ENCODE measurements at regions not wholly inside any gene's neighbourhood (a gene's known extent, or its start where the extent isn't known, plus 50 kb on each side); places are given as distances from the start of the nearest gene placed in this dataset.
"Not testable (repeated sequence)": the region's sequence is repeated elsewhere in the genome, so short reads cannot be mapped to it uniquely, and the experiment has no call there.

DNA sequence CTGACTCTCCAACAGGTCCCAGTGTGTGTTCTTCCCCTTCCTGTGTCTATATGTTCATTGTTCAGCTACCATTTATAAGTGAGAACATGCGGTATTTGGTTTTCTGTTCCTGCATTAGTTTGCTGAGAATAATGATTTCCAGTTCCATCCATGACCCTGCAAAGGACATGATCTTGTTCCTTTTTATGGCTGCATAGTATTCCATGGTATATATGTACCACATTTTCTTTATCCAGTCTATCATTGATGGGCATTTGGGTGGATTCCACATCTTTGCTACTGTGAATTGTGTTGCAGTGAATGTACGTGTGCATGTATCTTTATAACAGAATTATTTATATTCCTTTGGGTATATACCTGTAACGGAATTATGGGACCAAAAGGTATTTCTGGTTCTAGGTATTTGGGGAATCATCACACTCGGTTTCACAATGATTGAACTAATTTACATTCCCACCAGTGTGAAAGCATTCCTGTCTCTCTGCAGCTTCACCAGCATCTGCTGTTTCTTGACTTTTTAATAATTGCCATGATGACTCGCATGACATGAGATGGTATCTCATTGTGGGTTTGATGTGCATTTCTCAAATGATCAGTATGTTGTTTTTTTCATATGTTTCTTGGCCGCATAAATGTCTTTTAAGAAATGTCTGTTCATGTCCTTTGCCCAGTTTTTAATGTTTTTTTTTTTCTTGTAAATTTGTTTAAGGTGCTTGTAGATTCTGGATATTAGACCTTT lies 60.2 kb downstream of the LSMEM1 start:
- no peak overlapping the region for H3K4me3 ChIP-seq

DNA sequence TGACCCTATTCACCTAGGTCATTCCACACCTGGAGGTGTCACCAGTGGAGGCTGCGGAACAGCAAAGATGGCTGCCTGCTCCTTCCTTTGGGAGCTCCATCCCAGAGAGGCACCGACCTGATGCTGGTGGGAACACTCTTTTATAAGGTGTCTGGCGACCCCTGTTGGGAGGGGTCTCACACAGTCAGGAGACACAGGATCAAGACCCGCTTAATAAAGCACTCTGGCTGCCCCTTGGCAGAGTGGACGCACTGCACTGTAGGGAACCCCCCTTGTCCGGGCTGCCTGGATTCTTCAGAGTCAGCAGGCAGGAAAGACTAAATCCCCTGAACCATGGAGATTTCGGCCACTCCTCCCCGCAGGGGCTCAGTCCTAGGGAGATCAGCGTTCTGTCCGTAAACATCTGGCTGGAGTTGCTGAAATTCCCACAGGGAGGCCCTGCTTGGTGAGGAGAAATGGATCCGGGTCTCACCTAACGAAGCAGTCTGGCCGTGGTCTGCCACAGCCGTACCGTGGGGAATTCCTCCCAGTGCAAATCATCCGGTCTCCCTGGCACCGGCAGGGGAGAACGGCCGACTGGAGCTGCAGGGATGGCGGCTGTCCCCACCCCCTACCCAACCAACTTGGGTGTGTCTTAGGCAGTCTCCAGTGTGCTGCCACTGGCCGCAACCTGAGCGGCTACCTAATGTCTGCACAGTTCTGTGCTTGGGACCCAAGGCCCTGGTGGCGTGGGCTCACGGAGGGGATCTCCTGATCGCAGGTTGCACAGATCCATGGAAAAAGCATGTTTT lies 66.1 kb downstream of the LSMEM1 start:
- no peak for ATAC-seq
- peaks cover 9% of the 10 kb centered on the region for H3K27me3 ChIP-seq
- H3K4me3 ChIP-seq: no peak overlapping the region
- no peaks in the 10 kb centered on the region for H3K4me1 ChIP-seq
- no peak overlapping the region for H3K27ac ChIP-seq
- TF ChIP-seq POLR2A (IDR thresholded peaks at IDR 0.05) (no peak), EP300 (IDR thresholded peaks at IDR 0.05) (no peak), POLR2AphosphoS5 (IDR thresholded peaks at IDR 0.05) (no peak)
- TF ChIP-seq, protein P1, sequence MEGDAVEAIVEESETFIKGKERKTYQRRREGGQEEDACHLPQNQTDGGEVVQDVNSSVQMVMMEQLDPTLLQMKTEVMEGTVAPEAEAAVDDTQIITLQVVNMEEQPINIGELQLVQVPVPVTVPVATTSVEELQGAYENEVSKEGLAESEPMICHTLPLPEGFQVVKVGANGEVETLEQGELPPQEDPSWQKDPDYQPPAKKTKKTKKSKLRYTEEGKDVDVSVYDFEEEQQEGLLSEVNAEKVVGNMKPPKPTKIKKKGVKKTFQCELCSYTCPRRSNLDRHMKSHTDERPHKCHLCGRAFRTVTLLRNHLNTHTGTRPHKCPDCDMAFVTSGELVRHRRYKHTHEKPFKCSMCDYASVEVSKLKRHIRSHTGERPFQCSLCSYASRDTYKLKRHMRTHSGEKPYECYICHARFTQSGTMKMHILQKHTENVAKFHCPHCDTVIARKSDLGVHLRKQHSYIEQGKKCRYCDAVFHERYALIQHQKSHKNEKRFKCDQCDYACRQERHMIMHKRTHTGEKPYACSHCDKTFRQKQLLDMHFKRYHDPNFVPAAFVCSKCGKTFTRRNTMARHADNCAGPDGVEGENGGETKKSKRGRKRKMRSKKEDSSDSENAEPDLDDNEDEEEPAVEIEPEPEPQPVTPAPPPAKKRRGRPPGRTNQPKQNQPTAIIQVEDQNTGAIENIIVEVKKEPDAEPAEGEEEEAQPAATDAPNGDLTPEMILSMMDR (IDR thresholded peaks at IDR 0.05): no peak
- H3K36me3 ChIP-seq: no peaks in the 10 kb centered on the region
- H3K9me3 ChIP-seq: no peaks in the 10 kb centered on the region
- WGBS, 2 donors (ENCODE audit: low coverage in 1 of 2): no CpG with 5 or more reads among the region's 25 CpGs

More for the DNA sequence above, 60.2 kb downstream of the LSMEM1 start:
- TF ChIP-seq, protein P1 (IDR thresholded peaks at IDR 0.05): no peak
- TF ChIP-seq POLR2A (IDR thresholded peaks at IDR 0.05) (no peak), POLR2AphosphoS5 (IDR thresholded peaks at IDR 0.05) (no peak), EP300 (IDR thresholded peaks at IDR 0.05) (no peak)
- Histone ChIP-seq H3K36me3 (no peaks in the 10 kb centered on the region), H3K27ac (no peak overlapping the region), H3K9me3 (no peaks in the 10 kb centered on the region), H3K4me1 (no peaks in the 10 kb centered on the region), H3K27me3 (no peaks in the 10 kb centered on the region)
- WGBS, 2 donors (ENCODE audit: low coverage in 1 of 2): 90 to 92% methylated on average over 6 of the region's 6 CpGs
- ATAC-seq: no peak

DNA sequence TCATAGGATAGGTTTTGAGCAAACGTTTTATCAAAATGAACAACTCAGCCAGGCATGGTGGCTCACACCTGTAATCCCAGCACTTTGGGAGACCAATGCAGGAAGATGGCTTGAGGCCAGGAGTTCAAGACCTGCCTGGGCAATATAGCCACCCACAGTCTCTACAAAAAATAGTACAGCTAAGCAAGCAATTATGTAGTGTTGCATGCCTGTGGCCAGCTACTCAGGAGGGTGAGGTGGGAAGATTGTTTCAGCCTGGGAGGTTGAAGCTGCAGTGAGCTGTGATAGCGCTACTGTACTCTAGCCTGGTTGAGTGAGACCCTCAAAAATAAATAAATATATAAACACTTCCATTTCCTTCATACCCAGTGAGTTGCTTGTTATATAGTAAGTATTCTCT lies 67.1 kb downstream of the LSMEM1 start:
- no peak overlapping the region for H3K4me3 ChIP-seq
- H3K4me1 ChIP-seq: no peaks in the 10 kb centered on the region
- no peak overlapping the region for H3K27ac ChIP-seq
- TF ChIP-seq EP300 (IDR thresholded peaks at IDR 0.05) (no peak), POLR2AphosphoS5 (IDR thresholded peaks at IDR 0.05) (no peak), POLR2A (IDR thresholded peaks at IDR 0.05) (no peak)
- TF ChIP-seq, protein P1 (IDR thresholded peaks at IDR 0.05): no peak
- H3K9me3 ChIP-seq: no peaks in the 10 kb centered on the region
- H3K36me3 ChIP-seq: no peaks in the 10 kb centered on the region
- H3K27me3 ChIP-seq: peaks cover 9% of the 10 kb centered on the region
- WGBS, 2 donors (ENCODE audit: low coverage in 1 of 2): 83 to 88% methylated on average over 2 of the region's 2 CpGs
- no peak for ATAC-seq

DNA sequence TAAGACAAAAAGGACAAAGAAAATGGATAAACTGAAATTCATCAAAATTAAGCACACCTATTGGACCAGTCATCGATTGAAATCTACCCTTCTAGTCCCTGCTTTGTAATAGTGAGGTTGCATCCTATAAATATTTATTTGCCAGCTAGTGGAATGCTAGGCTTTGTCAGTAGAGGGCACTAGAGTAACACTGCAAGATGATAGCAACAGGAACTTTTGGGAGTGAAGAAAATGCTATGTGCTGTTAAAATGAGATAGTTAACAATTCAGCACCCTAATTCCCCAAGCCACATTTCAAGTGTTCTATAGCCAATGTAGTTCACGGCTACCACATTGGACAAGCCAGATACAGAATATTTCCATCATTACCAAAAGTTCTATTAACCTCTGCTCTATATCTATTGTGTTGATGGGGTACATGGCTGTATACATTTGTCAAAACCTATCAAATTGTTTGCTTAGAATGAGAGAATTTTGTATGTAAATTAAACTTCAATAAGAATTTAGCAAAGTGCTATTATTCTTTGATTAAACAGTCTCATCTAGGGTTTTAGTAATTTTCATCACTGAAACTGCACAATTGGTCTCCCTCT lies 69.8 kb downstream of the LSMEM1 start:
- ATAC-seq: no peak
- Histone ChIP-seq H3K4me3 (no peak overlapping the region), H3K36me3 (no peaks in the 10 kb centered on the region), H3K4me1 (no peaks in the 10 kb centered on the region), H3K27me3 (peaks cover 9% of the 10 kb centered on the region), H3K9me3 (no peaks in the 10 kb centered on the region), H3K27ac (no peak overlapping the region)
- WGBS, 2 donors (ENCODE audit: low coverage in 1 of 2): 14 to 31% methylated on average over 2 of the region's 2 CpGs
- TF ChIP-seq, protein P1 (IDR thresholded peaks at IDR 0.05): peak; percentile 57 to 80 (median 62)
- no peak for TF ChIP-seq POLR2A (IDR thresholded peaks at IDR 0.05)
- TF ChIP-seq POLR2AphosphoS5 (IDR thresholded peaks at IDR 0.05): no peak
- TF ChIP-seq EP300 (IDR thresholded peaks at IDR 0.05): no peak

DNA sequence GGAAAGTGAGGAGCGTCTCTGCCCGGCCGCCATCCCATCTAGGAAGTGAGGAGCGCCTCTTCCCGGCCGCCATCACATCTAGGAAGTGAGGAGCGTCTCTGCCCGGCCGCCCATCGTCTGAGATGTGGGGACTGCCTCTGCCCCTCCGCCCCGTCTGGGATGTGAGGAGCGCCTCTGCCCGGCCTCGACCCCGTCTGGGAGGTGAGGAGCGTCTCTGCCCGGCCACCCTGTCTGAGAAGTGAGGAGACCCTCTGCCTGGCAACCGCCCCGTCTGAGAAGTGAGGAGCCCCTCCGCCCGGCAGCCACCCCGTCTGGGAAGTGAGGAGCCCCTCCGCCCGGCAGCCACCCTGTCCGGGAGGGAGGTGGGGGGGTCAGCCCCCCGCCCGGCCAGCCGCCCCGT lies 70.7 kb downstream of the LSMEM1 start:
- H3K9me3 ChIP-seq, H3K27ac ChIP-seq, H3K27me3 ChIP-seq, H3K4me3 ChIP-seq, ATAC-seq, H3K36me3 ChIP-seq, H3K4me1 ChIP-seq: not testable (repeated sequence)
- no CpG with 5 or more reads among the region's 30 CpGs for WGBS, 2 donors (ENCODE audit: low coverage in 1 of 2)
